ENCODE measurements at regions not wholly inside any gene's neighbourhood (a gene's known extent, or its start where the extent isn't known, plus 50 kb on each side); places are given as distances from the start of the nearest gene placed in this dataset.
"Not testable (repeated sequence)": the region's sequence is repeated elsewhere in the genome, so short reads cannot be mapped to it uniquely, and the experiment has no call there.

DNA sequence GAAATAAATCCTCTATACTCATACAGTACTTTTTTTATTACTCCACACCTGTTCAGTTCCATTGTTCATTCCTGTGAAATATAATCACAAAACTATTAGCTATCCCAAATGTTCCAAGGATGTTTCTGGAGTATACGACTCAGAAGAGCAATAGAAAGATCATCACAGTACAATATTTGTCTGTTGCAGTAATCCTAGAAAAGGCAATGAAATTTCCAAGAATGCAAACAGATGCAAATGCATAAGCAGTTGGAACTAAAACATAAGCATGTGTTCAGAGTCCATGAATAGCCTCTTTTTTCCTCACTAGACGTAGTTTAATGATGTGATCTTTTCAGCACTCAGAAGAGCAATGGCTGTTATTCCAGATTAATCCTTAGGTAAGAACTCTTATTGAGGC lies 55.2 kb downstream of the RTL3 start:
- DNase-seq (ENCODE audit: low read depth) = no peak

DNA sequence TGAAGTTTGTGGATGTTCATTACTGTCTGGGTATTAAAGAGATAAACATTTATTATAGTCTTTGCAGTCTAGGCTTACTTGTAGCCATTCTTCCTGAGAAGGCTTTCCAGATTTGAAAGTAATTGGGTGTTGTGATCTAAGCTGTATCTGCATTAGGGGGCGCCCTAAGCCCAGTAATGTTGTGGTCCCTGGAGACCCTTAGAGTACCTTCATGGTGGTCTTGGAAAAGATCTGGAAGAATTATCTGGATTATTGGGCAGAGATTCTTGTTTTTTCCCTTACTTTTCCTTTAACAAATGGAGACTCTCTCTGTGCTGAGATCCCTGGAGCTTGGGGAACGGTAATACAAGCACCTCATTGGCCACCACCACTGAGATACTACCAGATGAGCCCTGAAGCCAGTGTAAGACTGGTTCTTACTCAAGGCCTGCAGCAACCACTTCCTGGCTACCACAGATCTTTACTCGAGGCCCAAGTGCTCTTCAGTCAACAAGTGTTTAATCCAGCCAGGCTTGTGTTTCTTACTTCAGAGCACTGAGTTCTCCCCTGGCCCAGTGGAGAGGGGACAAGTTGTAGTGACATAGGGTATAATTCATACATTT lies 63.1 kb downstream of the RTL3 start:
- DNase-seq (ENCODE audit: low read depth) = no peak

DNA sequence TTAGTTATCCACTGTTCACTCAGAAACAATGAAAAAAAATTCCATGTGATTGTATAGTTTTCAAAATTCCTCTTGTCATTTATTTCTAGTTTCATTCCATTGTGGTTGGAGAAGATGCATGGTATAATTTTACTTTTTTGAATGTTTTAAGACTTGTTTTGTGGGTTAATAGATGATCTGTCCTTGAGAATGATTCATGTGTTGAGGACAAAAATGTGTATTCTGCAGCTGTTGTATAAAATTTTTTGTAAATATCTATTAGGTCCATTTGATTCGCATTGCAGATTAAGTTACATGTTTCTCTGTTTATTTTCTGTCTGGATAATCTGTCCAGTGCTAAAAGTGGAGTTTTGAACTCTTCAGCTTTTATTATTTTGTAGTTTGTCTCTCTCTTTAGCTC lies 65.4 kb downstream of the RTL3 start:
- no peak for DNase-seq (ENCODE audit: low read depth)

DNA sequence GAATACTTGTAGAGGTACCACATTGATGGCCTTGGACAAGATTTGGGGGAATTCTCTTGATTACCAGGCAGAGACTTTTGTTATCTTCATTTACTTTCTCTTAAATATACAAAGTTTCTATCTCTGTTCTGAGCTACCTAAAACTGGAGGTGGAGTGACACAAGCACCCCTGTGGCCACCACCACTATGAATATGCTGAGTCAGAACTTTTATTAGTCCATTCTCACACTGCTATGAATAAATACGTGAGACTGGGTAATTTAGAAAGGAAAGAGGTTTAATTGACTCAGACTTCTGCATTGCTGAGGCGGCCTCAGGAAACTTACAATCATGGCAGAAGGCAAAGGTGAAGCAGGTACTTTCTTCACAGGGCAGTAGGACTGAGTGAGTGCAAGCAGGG lies 67.1 kb downstream of the RTL3 start:
- DNase-seq (ENCODE audit: low read depth) = no peak

DNA sequence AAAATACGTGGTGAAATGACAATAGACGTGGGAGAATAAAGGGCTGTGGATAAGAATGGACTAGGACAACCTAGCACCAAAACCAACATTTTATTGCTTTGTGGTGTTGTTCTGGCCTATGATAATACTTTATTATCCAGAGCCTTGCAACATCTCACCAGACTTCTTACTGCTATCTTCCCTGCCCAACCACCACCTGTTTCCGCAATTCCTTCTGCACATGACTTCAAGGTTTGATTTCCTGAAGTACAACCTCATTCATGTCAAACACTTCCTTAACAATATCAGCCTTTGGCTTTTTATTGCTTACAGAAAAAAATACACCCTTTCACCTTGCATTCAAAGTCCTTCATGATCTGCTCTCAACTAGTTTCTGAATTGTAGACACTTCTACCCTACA lies 84.8 kb downstream of the RTL3 start:
- no peak for DNase-seq (ENCODE audit: low read depth)

DNA sequence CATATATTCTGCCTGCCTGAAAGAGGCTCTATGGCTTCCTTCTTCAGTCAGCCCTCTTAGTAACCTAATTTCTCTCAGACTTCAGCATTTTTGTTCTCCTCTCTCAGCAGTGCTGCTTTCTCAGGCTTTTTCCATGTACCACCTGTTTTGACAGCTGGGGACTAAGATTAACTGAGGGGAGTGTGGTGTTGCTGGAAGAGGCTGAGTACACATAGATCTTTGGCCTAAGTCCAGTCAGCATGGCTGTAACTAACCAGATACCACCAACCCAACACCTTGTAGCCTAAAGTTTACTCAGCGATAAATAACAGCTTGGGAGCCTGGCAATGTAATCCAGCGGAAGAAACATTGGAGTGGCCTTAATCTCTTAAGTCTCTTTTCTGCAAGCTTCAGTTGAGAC lies 85.5 kb downstream of the RTL3 start:
- DNase-seq (ENCODE audit: low read depth) = no peak

DNA sequence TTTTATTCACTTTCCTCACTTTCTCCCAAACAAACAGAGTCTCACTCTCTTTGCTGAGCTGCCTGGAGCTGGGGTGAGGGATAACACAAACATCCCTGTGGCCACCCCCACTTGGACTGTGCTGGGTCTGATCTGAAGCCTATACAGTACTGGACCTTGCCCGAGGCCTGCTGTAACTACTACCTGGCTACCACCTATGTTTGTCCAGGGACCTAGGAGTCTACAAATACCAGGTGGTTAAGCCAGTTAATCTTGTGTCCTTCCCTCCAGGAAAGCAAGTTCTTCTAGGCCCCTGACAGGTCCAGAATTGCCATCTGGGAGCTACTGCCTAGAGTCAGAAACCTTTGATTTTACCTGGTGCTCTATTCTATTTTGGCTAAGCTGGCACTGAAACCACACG lies 87.3 kb downstream of the RTL3 start:
- DNase-seq (ENCODE audit: low read depth) = no peak

DNA sequence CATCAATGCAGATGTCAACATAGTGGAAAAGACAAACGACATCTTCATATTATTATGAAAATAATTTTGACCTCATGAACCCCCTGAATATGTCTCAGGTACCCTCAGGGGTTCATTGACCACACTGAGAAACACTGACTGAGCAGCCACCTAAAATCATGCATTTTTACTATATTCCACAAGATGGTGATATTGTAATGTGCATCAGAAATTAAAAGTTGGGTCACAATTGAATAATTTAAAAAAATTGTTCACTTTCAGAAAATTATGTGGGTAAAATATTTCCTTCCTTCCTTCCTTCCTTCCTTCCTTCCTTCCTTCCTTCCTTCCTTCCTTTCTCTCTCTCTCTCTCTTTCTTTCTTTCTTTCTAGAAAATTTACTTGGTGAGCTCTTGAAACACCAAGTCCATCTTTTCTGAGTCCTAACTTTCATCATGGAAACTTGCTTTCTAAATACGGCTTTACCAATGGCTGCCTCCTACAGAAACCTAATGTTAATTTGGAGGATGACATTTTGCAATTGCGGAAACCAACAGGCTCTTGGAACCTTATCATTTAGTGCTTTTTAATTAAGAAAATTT lies 103.6 kb downstream of the RTL3 start:
- DNase-seq (ENCODE audit: low read depth) = no peak

DNA sequence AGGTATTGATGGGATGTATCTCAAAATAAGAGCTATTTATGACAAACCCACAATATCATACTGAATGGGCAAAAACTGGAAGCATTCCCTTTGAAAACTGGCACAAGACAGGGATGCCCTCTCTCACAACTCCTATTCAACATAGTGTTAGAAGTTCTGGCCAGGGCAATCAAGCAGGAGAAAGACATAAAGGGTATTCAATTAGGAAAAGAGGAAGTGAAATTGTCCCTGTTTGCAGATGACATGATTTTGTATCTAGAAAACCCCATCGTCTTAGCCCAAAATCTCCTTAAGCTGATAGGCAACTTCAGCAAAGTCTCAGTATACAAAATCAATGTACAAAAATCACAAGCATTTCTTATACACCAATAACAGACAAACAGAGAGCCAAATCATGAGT lies 106.5 kb downstream of the RTL3 start:
- DNase-seq (ENCODE audit: low read depth) = not testable (repeated sequence)

DNA sequence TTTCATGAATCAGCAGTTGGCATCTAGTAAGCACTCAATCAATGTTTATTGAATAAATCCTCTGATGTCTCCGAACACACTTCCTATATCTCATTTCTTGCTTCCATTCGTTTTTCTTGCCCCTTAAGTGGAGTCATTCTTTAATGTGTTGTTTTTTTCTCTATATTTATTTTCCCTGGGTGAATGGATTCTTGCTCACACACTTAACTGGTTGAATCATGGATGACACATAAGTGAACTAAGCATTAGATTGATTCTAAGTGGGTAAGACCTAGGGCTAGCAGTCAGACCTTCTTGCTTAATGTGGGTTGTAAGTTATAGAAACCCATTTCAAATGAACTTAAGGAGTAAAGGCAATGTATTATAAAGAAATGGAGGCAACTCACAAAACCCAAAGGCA lies 111.1 kb downstream of the RTL3 start:
- DNase-seq (ENCODE audit: low read depth) = peak; percentile 33

DNA sequence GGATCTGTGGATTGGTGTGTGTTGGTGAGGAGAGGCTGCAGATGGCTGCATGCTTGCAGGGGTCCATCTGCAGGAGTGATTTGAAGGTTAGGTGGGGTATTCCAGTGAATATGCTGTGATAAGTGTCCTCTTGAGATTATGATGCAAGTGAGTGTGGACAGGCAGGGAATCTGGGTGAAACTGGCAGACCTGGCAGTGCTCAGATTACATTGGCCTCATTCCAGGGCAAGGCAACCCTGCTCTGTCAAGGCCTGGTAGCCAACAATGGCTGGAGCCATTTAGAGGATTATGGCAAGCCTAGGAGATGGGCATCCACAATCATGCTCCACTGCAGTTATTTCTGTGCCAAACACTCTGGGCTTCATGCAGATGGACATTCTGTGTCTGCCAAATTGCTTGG lies 113.9 kb downstream of the RTL3 start:
- no peak for DNase-seq (ENCODE audit: low read depth)

DNA sequence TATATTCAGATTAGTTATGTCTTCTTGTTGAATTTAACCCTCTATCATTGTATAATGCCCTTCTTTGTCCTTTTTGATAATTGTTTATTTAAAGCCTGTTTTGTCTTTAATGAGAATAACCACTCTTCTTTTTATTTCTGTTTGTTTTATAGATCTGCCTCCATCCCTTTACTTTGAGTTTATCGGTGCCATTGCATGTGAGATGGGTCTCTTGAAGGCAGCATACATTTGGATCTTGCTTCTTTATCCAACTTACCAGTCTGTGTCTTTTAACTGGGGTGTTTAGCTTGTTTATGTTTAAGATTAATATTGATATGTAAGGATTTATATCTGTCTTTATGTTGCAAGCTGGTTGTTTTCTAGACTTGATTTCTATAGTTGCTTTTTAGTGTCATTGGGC lies 115.8 kb downstream of the RTL3 start:
- DNase-seq (ENCODE audit: low read depth) = no peak

DNA sequence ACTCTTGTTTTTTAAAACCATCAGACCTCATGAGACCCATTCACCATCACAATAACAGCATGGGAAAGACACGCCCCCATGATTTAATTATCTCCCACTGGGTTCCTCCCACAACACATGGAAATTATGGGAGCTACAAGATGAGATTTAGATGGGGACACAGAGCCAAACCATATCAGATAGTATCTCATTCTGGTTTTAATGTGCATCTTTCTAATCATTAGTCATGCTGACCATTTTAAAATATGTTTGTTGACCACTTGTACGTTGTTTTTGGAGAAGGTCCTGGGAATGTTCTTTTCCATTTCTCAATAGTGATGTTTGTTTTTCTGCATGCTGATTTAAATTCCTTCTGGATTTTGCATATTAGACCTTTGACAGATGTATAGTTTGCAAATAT lies 119.0 kb downstream of the RTL3 start:
- DNase-seq (ENCODE audit: low read depth) = peak; percentile 38

DNA sequence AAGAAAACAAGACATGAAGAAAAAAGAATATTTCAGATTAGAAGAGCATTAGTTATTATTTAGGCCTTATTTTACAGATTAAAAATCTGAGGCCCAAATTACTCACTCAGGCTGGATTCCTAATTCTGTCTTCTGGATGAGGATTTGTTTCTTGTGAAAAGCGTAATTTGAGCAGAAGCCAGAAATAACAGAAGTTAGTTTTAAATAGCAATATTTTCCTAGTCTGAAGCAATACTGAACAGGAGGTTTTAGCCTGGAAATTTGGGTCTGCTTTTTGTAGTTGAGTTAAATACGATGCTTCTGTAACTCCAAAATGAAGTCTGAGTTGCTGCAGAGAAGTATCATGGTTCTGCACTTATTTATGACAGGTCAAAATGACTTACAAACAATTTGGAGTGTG lies 124.9 kb downstream of the RTL3 start:
- DNase-seq (ENCODE audit: low read depth) = no peak

DNA sequence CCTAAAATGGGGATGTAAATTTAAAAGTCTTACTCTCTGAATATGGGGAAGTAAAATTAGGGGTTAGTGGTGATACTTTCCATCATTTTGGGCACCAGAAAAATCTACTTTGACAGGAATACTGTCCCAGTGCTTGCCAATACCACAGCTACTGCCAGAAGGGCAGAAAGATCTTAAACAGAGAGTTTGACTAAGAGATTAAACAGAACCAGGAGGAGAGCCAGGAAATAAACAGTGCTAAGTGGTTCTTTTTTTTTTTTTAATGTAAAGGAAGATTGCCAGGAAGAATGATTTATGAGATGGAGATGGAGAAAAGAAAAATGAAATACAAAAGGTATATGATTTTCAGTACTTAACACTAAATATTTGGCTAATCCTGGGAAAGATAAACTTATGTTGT lies 126.8 kb downstream of the RTL3 start:
- DNase-seq (ENCODE audit: low read depth) = no peak

DNA sequence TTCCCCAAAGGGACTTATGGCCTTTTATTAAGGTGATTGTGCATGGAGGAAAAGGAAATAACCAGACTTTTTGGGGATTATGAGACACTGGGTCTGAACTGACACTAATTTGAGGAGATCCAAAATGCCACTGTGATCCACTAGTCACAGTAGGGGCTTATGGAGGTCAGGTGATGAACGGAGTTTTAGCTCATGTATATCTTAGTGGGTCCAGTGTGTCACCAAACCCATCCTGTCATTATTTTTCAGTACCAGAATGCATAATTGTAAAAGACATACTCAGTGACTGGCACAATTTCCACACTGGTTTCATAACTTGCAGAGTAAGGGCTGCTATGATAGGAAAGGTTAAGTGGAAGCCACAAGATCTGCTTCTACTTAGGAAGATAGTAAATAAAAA lies 131.3 kb downstream of the RTL3 start:
- peak; percentile 16 for DNase-seq (ENCODE audit: low read depth)

DNA sequence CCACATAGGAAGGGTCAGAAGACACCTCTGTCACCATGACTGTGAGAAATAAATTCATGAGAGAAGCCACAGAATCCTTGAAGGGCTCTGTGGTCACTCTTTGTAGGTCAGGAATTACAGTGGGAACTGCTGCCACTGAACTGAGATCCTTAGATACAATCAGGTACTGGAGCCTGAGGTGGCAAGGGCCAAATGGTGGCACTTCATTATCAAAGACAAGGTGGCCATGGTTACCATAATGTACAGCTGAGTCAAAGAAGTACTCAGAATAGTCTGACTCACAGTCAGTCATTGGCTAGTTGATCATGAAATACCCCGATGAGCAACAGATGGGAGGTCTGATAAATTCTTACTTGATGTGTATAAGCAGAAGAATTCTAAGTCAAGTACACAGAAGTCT lies 131.9 kb downstream of the RTL3 start:
- DNase-seq (ENCODE audit: low read depth) = peak; percentile 63

DNA sequence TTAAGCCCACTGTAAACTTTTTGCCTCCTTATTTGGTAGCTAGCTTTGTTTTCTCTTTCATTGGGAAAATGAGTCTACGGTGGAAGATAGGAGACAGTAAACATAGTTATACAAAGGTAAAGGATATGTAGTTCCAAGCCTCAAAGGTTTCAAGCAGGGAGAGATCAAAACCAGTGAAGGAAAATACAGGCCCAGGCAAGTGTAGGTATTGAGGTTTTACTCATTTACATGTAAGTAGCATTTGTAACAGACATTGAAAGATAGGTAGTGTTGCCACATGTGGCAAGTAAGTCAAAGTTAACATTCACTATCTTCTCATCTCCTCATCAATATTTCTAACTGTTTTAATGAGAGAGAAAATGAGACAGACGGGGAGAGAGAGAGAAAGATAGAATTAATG lies 136.5 kb downstream of the RTL3 start:
- no peak for DNase-seq (ENCODE audit: low read depth)

DNA sequence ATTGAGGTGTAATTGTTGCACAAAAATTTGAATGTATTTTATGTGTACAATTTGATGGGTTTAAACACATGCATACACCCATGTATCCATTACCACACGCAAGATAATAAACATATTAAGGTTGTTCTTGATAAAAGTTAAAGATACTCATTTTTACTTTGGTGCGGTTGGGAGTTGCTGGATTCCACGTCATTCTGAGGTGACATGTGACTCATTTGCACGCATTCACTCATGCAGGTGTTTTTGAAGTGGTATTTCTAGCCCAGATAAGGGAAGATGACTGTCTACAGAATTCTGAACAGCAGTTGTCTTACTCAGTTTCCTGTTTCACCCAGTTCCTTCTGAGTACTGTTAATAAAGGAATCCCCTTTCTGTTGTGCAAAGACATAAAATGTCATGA lies 142.0 kb downstream of the RTL3 start:
- DNase-seq (ENCODE audit: low read depth) = peak; percentile 9

DNA sequence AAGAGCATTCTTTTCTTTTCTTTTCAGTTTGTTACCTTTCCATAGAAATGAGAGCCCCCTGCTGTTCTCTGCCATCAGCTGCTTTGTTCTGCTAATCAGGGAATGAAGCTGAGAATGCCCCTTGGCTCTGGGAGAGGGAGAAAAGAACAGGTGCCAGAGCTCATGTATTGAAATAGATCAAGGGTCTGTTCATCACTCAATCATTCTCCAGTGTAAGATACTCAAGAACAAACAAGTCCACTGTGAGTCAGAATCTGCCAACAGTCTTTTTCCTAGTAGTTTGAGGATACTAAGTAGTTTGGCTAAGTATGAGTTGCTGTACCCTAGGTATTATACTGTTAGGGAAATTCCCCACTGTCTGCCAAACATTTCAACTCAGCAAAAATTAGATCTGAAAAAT lies 144.3 kb downstream of the RTL3 start:
- no peak for DNase-seq (ENCODE audit: low read depth)

DNA sequence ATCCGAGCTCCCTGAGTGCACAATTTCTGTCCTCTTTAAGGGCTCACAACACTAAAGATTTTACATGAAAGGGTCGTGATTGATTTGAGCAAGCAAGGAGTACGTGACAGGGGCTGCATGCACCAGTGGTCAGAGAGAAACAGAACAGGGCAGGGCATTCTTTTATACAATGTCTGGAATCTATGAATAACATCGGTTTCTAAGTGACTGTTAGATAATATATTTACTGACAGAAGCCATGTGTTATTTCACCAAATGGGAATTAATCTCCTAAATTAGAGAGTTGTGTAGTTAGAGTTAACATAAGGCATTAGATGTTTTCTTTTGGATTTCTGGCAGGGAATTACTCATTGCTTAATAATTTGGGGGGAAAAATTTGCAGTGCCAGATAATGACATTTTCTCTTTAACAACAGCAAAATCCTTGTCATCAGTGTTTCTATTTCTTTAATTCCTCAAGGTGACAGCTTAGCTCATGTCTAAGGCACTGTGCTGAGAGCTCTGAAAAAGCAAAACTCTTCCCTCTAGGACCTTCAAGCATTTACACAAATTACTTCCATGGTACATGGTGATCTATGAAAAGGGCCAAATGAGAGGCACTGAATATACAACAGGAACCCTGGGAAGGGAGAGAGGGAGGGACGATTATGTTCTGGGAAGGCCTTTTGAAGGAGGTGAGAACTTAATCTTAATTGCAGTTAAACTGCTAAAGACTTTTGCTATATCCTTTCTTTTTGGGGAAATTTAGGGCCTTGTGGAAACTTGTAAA lies 145.0 kb downstream of the RTL3 start:
- no peak for DNase-seq (ENCODE audit: low read depth)

DNA sequence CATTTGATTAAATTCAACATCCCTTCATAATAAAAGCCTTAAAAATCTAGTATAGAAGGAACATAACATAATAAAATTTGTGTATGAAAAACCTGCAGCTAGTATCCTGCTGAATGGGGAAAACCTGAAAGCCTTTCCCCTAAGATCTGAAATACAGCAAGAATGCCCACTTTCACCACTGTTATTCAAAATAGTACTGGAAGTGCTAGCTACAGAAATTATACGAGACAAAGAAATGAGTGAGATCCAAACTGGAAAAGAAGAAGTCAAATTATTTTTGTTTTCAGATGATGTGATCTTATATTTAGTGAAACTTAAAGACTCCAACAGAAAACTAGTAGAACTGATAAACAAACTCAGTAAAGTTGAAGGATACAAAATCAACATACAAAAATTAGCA lies 152.9 kb downstream of the RTL3 start:
- DNase-seq (ENCODE audit: low read depth) = no peak

DNA sequence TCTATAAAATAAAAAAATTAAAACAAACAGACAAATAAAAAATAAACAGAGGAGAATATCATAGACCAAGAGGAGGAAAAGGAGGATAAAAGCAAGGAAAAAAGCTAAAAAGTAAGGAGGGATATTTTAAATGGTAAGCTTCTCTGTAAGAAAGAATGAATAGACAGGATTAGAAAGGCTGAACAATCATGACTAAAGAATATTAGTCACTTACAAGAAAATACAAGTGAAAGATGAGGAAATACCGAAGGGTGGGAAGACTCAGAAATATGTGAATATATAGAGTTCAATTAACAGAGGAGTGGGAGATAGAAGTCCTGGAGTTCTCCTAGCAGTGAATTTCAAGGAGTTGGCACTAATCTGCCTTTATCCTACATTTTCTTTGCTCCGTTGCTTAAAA lies 162.6 kb downstream of the RTL3 start:
- no peak for DNase-seq (ENCODE audit: low read depth)

DNA sequence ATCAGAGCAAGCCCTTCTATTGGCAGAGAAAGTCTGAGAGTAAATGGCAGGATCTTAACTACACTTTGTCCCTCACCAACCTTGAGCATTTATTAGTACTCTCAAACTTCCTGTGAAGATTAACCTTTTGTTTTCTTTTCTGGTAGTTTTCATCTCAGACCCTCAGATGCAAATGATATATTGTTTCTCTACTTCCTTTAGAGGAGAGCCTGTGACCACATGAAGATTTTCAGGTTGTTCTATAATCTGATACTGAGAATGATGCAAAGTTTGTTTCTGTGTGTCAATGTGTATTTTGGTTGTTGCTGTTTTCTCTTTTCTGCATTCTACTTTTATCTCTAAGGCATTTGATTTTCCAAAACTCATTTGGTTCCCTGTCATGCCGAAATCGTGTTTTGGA lies 165.8 kb upstream of the CYSLTR1 start:
- no peak for DNase-seq (ENCODE audit: low read depth)

Measured in amniotic epithelial cell (primary cell).